ENCODE measurements at regions not wholly inside any gene's neighbourhood (a gene's known extent, or its start where the extent isn't known, plus 50 kb on each side); places are given as distances from the start of the nearest gene placed in this dataset.

DNA sequence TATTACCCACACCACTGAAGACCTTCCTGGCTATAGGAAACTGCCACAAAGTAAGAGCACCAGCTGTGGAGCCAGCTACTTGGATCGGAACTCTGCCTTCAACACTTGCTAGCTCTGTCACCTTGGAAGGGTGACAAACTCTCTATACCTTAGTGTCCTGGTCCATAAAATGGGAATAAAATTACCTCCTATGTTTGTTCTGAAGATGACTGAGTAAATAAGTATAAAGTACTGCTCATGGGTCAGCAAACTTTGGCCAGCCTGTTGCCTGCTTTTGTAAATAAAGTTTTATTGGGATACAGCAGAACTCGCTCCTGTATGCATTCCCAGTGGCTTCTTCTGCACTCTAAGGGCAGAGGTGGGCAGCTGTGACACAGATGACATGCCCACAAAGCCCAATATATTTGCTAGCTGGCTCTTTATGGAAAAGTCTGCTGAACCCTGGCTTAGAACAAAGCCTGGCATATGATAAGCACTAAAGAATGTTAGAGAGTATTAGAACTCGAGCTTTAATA lies 451.3 kb downstream of the TMEM182 start:
- H3K27me3 ChIP-seq, result no peaks in the 10 kb centered on the region
- intact Hi-C loops (cut with DNase I), result no loop called here
- H3K27ac ChIP-seq, result no peak overlapping the region
- no peaks in the 10 kb centered on the region for H3K4me1 ChIP-seq
- H3K9ac ChIP-seq (ENCODE audit: low read depth in 2 of 2, low read length in 2 of 2), result no peak overlapping the region
- no peak overlapping the region for H3K4me3 ChIP-seq
- H3K36me3 ChIP-seq, result no peaks in the 10 kb centered on the region
- DNase-seq, result no peak
- H3K9me3 ChIP-seq, result no peaks in the 10 kb centered on the region
- TF ChIP-seq, protein P1, sequence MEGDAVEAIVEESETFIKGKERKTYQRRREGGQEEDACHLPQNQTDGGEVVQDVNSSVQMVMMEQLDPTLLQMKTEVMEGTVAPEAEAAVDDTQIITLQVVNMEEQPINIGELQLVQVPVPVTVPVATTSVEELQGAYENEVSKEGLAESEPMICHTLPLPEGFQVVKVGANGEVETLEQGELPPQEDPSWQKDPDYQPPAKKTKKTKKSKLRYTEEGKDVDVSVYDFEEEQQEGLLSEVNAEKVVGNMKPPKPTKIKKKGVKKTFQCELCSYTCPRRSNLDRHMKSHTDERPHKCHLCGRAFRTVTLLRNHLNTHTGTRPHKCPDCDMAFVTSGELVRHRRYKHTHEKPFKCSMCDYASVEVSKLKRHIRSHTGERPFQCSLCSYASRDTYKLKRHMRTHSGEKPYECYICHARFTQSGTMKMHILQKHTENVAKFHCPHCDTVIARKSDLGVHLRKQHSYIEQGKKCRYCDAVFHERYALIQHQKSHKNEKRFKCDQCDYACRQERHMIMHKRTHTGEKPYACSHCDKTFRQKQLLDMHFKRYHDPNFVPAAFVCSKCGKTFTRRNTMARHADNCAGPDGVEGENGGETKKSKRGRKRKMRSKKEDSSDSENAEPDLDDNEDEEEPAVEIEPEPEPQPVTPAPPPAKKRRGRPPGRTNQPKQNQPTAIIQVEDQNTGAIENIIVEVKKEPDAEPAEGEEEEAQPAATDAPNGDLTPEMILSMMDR (IDR thresholded peaks at IDR 0.05), result no peak

- Histone ChIP-seq H3K9me3 (no peaks in the 10 kb centered on the region), H3K4me1 (no peaks in the 10 kb centered on the region), H3K27ac (no peak overlapping the region), H3K4me3 (no peak overlapping the region), H3K36me3 (no peaks in the 10 kb centered on the region), H3K9ac (ENCODE audit: low read depth in 2 of 2, low read length in 2 of 2) (no peak overlapping the region), H3K27me3 (no peaks in the 10 kb centered on the region)
- intact Hi-C loops (cut with DNase I), result no loop called here
- DNase-seq, result no peak
- TF ChIP-seq, protein P1 (IDR thresholded peaks at IDR 0.05), result no peak
Measured at GRCh38 chr2:103218516-103218915, 456.7 kb downstream of the TMEM182 start.

GRCh38 chr2:103219398-103219797 lies 457.6 kb downstream of the TMEM182 start:
- TF ChIP-seq, protein P1 (IDR thresholded peaks at IDR 0.05), result no peak
- no peaks in the 10 kb centered on the region for H3K36me3 ChIP-seq
- H3K9ac ChIP-seq (ENCODE audit: low read depth in 2 of 2, low read length in 2 of 2), result no peak overlapping the region
- H3K4me1 ChIP-seq, result no peaks in the 10 kb centered on the region
- no peak for DNase-seq
- no peak overlapping the region for H3K4me3 ChIP-seq
- H3K27ac ChIP-seq, result no peak overlapping the region
- no peaks in the 10 kb centered on the region for H3K27me3 ChIP-seq
- intact Hi-C loops (cut with DNase I), result no loop called here
- no peaks in the 10 kb centered on the region for H3K9me3 ChIP-seq

DNA sequence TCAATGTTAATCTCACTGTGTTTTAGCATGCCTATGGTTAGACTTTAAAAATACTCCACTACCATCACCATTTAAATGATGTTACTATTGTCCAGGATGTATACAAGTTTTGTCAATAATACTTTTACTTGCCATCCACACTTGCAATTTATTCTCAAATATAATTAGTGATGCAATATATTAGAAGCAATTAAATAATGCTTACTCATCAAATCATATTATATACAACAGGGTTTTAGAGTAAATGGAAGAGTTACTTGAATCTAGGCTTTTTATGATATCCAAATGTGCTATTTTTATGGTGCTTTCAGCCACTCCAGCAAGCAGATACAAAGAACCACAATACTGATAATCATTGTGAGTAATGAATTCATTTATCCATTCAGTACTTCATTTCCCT lies 461.1 kb downstream of the TMEM182 start:
- Histone ChIP-seq H3K9ac (ENCODE audit: low read depth in 2 of 2, low read length in 2 of 2) (no peak overlapping the region), H3K4me3 (no peak overlapping the region), H3K9me3 (no peaks in the 10 kb centered on the region), H3K27me3 (no peaks in the 10 kb centered on the region), H3K27ac (no peak overlapping the region), H3K4me1 (no peaks in the 10 kb centered on the region), H3K36me3 (no peaks in the 10 kb centered on the region)
- TF ChIP-seq, protein P1 (IDR thresholded peaks at IDR 0.05), result no peak
- intact Hi-C loops (cut with DNase I), result no loop called here
- no peak for DNase-seq

DNA sequence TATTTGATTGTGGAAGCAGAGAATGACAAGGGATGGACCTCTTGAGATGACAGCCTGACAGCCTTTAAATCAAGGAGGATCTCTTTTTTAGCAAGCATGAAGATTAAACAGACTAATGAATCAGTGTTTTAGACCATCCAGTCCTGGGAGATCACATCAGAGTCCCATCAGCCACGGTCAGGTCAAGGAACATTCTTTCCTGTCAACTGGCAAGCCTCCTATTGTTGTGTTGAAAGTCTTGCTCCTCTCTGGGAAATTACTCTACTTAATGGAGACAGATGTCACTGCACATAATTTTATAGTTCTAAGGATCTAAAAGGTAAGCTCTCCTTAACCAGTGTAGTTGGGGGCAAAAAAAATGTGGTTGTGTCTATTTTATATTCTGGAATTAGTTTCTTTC lies 469.0 kb downstream of the TMEM182 start:
- Histone ChIP-seq H3K4me1 (no peaks in the 10 kb centered on the region), H3K9ac (ENCODE audit: low read depth in 2 of 2, low read length in 2 of 2) (no peak overlapping the region), H3K27me3 (no peaks in the 10 kb centered on the region), H3K9me3 (no peaks in the 10 kb centered on the region), H3K27ac (no peak overlapping the region), H3K36me3 (no peaks in the 10 kb centered on the region), H3K4me3 (no peak overlapping the region)
- TF ChIP-seq, protein P1 (IDR thresholded peaks at IDR 0.05), result no peak
- DNase-seq, result no peak
- intact Hi-C loops (cut with DNase I), result no loop called here

Data from colonic mucosa (tissue), 4 donors.